GM23338 (cell line): ENCODE measurements at regions not wholly inside any gene's neighbourhood (a gene's known extent, or its start where the extent isn't known, plus 50 kb on each side); places are given as distances from the start of the nearest gene placed in this dataset.

ENCODE experiments used
- CREB1 ChIP-seq: fragments of 250-450 bp; sonication (Bioruptor Pico); IDR thresholded peaks from 2 replicates; pipeline ENCODE4 v1.5.0; 2020; ENCODE audit warnings: low read depth, mild to moderate bottlenecking, moderate library complexity
- CTCF ChIP-seq, 2 experiments: fragments of 200-600 bp in 1 of 2; sonication (generic) in 1 of 2; conservative IDR thresholded peaks; 2 replicates each; pipeline versions ENCODE4 v1.5.1 to v1.6.1; 2016 to 2017; ENCODE audit warnings: antibody characterized with exemption in 2 of 2, low read depth in 2 of 2, mild to moderate bottlenecking in 2 of 2, moderate library complexity in 1 of 2
- EZH2 ChIP-seq: fragments of 200-600 bp; sonication (generic); IDR thresholded peaks from one replicate; pipeline ENCODE4 v1.8.0; 2017; ENCODE audit warnings: antibody characterized with exemption, mild to moderate bottlenecking, low read depth; ENCODE audit not compliant: unreplicated experiment
- EZH2phosphoT487 ChIP-seq: fragments of 200-600 bp; sonication (generic); IDR thresholded peaks from one replicate; pipeline ENCODE4 v1.8.1; 2018; ENCODE audit warnings: antibody characterized with exemption; ENCODE audit not compliant: unreplicated experiment
- REST ChIP-seq: IDR thresholded peaks from one replicate; pipeline ENCODE4 v1.6.1; 2018; ENCODE audit warnings: antibody characterized with exemption; ENCODE audit not compliant: unreplicated experiment
- ZNF114 ChIP-seq: fragments of 250-450 bp; sonication (Bioruptor Pico); IDR thresholded peaks from 2 replicates; pipeline ENCODE4 v1.5.0; 2020; ENCODE audit warnings: mild to moderate bottlenecking, moderate library complexity
- ZNF331 ChIP-seq: fragments of 250-450 bp; sonication (Bioruptor Pico); IDR thresholded peaks from 2 replicates; pipeline ENCODE4 v1.5.0; 2020; ENCODE audit warnings: low read depth, mild to moderate bottlenecking, moderate library complexity
- ZNF462 ChIP-seq: fragments of 250-450 bp; sonication (Bioruptor Pico); IDR thresholded peaks from 2 replicates; pipeline ENCODE4 v1.5.0; 2020; ENCODE audit warnings: mild to moderate bottlenecking, moderate library complexity

DNA sequence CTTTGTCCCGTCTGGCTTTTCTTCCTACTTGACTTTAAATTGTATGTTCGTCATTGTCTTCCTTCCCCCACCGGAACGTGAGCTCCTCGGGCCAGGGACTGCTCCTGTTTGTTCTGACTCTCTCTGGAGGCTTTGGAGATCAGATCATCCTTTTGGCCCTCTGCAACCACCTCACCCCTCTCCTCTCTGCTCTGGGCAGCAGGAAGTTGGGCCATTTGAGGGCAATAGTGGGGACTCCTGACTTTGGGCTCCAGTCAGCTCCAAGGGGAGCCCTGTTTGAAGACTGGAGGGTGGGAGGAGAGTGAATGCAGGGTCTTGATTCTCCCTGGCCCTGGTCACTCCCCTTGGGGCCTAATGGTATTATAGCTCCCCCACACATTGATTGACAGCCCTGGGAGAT, 186.3 kb upstream of the B3GAT1 start:
- no peak for TF ChIP-seq CTCF (conservative IDR thresholded peaks at IDR 0.05; ENCODE audit: low read depth in 2 of 2)
- no peak for TF ChIP-seq EZH2phosphoT487
- no peak for TF ChIP-seq ZNF331 (CRISPR knock-in tag)
- TF ChIP-seq ZNF114 (CRISPR knock-in tag): no peak
- TF ChIP-seq EZH2: no peak
- TF ChIP-seq CREB1 (CRISPR knock-in tag): no peak
- TF ChIP-seq ZNF462 (CRISPR knock-in tag): no peak
- no peak for TF ChIP-seq REST
